Right forelimb (tissue), 1 donor: ENCODE measurements at regions not wholly inside any gene's neighbourhood (a gene's known extent, or its start where the extent isn't known, plus 50 kb on each side); places are given as distances from the start of the nearest gene placed in this dataset.
"Not testable (repeated sequence)": the region's sequence is repeated elsewhere in the genome, so short reads cannot be mapped to it uniquely, and the experiment has no call there.

Experiments used
- DNase-seq: peaks from one replicate; pipeline ENCODE4 v3.0.0-alpha.2; 2018

DNA sequence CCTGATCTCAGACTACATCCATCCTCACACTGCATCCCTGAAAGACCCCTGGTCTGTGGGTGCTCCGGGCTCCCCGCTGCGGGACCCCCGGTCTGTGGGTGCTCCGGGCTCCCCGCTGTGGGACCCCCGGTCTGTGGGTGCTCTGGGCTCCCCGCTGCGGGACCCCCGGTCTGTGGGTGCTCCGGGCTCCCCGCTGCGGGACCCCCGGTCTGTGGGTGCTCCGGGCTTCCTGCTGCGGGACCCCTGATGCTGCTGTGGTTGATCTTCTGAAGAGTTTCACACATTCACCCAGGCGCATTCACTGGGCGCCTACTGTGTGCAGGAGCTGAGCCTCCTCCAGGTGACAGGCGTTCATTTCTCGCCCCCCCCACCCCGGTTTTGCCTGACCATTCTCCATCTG lies 162.7 kb upstream of the SALL3 start:
- DNase-seq: no peak

DNA sequence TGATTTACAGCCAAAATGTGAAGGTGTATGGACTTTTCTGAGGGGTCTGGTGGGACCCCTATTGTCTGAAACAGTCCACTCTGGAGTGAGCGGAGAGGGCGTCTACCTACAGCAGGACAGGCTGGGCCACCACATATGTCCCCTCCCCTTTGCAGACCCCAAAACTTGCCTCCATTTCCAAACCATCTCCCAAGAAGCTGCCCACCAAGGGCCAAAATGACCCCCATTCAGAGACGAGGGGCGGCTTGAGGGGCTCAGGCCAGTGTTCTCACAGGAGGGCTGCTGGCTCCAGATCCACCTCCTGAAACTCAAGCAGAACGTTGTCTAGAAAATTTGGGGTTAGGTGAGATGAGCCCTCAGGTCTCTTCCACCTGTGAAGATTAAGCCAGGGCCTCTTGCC lies 161.1 kb upstream of the SALL3 start:
- no peak for DNase-seq

DNA sequence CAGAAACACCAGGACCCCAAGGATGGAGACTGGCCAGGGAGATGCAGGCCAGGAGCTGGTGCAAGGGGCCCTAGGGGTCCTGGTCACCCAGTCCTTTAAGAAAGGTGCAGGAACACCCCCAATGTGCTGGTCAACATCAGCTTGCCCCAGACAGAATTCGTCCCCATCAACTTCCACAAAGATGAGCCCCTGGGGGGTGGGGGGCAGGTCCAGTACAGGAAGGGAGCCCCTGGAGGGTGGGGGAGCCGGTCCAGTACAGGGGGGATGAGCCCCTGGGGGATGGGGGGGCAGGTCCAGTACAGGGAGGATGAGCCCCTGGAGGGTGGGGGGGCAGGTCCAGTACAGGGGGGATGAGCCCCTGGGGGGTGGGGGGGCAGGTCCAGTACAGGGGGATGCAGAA lies 160.7 kb upstream of the SALL3 start:
- DNase-seq: no peak

DNA sequence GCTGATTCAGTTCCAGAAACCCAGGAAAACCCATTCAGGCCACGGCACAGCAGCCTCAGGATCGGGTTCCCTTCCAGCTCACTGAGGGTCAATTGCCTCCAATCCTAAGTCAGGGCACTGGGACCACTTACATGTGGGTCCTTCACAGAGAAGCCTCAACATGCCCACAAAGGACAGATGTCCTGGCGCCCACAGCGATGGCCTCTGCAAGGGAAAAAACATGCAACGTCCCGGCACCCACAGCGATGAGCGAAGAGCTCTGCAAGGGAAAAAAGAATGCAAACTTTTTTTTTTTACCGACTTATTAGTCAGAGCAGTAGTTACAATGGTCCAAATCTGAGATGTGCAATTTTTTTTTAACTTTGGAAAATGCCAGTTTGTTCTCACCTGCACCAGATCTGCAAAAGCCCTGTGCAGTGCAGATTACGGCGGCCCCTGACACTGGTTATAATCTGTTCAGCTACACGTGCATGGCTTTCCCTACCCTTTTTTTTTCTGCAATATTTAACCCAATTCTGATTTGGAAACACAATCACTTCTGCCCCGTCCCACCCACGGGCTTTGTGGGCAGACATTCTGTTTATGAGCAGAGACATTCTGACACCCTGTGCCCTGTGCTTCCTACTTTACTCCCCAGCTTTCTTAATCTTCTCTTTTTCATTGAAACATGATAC lies 159.3 kb upstream of the SALL3 start:
- DNase-seq: no peak

DNA sequence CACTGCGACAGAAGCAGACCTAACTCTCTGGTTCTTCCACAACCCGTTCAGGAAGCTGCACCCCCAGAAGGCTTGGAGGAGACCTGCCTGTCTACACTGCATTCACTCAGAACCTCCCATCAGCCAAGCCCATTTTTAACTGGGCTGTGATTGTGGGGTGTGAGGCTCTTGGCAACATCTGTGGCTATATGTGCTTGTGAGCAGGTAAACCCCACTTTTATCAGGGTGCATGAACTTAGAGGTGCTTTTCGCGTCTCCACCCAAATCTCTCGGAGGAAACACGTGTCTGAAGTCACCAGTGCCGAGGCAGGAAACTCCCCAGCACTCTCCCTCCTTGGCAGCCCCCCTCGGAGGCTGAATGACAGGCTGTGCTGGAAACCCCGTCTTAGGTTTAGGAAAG lies 158.2 kb upstream of the SALL3 start:
- DNase-seq: no peak

DNA sequence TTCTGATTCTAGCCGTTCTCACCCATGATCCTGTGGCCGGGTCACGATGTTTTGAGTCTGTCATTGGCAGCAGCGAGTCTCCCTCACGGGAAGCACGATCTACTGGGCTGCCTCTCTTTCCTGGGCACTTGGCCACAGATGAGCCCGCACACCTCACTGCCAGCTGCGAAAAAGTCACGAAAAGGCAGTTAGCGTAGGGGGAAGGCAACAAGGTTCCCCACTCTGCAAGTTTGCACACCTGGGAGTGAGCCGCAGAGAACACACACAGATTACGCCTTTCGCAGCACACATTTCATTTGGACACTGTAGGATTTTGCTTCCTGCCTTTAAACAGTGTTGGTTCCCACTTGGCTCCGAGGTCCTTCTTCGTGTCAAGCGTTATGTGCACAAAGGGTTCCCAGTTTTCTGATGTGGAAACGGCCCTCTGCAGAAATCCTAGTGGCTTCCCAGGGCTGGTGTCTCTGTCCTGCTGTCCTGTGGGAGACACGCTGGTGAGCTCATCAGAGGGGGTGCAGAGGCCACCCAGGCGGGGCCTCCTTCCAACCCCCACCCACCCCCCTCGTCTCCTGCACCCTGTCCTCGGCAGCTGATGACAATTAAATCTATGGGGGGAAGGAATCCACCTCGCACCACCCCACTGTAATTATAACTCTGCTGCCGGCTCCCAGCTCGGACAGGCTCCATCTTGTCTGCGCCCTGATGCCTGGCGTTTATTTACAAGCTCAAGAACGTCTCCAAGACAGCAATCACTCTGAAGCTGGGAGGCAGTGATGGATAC lies 157.3 kb upstream of the SALL3 start:
- DNase-seq: no peak

DNA sequence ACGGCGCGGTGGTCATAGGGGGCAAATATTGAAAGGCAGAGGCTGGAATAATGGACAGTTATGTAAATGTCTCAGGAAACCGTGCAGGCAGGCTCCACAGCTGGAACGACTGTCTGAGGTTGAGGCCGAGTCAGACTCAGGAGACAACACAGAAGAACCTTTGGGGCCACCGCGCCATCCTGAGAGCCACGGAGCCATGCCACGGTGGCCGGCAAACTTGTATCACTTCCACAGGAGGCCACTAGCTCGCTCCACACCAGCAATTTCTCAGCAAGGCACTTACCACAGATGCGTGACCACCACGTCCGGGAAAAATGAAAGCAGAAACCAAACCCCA lies 156.7 kb upstream of the SALL3 start:
- no peak for DNase-seq

DNA sequence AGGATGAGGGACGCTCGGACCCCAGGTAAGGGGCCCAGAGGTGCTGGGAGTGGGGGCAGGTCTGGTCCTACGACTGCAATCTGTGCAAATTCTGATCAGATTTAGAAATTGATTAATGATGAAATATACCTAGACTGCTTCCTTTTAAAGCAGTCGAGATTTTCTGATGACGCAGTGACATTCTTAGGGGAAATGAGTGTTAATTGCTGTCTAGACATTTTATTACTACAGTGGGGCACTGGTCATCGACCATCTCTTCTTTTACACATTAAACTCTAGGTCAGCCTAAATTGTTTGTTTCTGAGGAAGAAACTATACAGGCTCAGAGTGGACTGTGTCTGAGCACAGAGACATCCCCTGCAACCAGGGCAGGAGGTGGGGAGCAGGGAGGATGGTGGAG lies 154.4 kb upstream of the SALL3 start:
- DNase-seq: no peak

DNA sequence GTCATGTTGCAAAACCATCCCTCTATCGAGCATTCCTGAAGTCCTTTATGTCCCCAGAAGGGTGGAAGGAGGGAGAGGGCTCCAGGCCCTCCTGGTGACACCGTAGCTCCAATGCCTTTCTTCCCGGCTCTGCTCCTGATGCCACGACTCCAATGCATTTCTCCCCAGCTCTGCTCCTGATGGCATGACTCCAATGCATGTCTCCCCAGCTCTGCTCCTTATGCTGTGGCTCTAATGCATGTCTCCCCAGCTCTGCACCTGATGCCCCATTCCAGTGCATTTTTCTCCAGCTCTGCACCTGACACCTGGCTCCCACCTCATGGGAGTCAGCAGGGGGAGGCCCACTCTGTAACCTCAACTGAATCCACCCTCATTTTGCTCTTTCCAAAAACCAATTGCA lies 153.0 kb upstream of the SALL3 start:
- no peak for DNase-seq

DNA sequence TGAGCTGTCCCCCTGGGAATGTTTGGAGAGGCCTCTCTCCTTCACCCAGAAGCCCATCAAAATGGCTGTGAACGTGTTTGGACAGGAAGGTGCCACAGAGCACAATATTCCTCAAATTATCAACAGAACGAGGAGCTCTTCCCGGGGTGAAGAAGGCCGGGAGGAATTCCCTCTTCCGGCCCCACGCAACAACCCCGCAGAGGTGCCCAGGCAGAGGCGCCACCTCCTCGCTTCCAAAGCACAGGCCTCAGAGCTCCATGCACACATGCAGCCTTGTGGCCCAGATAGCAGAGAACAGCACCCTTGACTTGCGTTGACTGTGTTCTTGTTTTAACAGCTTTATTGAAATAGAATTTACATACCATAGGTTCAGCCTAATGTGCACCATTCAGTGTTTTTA lies 152.5 kb upstream of the SALL3 start:
- DNase-seq: no peak

DNA sequence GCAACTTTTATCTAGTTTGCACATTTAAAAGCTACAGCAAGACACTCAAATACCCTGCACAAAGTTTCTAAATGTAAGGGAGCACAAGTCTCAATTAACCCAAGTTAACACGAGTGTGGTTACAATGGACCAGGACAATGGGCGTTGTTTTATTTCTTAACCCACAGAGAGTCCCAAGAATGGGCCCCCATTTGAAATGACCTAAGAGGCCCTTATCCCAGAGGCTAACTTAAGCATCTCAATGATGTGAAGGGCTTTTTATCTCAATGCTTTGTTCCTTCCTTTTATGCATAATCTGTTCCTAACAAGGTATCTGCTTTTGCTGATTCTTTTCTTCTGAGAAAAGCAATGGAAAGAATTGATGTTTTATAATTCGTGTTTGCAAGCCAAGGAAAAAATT lies 151.5 kb upstream of the SALL3 start:
- DNase-seq: no peak

DNA sequence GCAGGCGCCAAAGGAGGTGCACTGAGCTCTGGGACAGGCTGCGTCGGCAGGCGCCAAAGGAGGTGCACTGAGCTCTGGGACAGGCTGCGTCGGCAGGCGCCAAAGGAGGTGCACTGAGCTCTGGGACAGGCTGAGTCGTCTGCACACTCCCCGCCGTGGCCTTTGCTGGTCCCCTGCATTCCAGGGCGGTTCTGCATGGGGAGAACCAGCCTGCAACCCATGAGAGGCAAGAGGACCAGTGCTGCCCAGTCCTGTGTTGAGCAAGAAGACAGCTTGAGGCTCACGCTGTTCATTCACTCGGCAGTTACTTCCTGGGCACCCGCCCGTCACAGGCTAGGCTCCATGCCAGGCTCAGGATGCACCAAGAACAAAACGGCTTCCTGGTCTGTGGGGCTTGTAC lies 150.6 kb upstream of the SALL3 start:
- not testable (repeated sequence) for DNase-seq

DNA sequence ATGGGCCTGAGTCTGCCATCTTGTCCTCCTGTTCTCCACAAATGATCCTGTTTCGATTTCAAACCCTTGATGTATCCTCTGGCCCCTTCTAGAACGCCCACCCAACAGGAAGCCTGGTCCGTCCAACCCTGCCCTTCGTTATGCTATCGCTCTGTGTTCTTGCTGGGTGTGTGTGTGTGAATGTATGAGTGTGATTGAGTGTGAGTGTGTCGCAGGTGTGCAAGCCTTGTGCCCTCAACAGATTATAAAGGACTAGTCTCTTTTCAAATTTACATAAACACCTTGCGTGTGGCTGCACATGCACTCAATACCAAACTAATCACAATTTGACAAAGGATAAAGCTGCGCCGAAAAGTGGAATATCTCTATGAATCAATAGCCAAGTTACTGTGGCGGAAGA lies 149.5 kb upstream of the SALL3 start:
- no peak for DNase-seq

DNA sequence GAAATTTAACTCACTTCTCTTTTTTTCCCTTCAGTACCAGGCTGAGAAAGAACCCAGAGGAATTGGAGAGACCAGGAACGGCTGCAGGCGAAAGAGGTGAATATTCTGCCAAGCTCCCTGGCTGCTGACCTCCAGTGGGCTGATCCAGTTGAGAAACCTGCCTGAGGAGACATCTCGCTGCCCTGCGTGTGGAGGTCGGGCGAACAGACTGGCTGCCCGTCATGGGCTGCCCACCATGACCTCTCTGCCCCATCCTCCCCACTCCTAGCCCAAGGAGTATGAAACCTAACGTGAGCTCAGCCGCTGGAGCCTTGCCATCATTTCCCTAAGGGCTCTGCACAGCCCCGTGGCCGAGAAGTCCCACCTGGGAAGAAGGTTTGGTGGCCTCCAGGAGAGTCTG lies 148.8 kb upstream of the SALL3 start:
- DNase-seq: no peak

DNA sequence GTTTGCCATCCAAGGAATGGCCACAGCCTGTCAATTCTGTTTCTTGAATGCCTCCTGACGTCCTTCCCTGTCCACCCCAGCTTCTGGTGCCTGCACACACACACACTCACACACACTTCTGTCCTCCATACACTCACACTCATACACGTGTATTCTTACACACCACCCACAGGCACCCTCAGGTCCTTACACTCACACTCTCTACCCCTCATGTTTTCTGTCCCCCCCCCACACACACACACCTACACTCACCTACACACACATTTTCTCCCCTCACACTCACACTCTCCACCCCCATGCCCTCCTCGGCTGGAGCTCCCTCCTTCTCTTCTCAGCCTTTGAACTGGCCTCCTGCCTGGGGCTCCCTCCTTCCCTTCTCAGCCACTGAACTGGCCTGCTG lies 148.0 kb upstream of the SALL3 start:
- no peak for DNase-seq

DNA sequence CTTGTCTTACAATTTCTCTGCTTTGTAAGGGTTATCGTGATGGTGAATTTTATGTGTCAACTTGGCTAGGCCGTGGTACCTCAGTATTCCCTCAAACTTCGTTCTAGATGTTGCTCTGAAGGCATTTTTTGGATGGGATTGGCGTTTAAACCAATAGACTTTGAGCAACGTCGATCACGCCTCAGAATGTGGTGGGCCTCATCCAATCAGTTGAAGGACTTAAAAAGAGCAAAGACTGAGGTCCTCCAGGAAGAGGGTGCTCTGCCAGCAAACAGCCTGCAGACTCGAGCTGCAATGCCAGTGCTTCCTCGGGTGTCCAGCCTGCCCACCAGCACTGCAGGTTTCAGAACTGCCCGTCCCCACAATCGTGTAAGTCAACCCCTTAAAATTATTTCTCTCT lies 145.8 kb upstream of the SALL3 start:
- DNase-seq: no peak

DNA sequence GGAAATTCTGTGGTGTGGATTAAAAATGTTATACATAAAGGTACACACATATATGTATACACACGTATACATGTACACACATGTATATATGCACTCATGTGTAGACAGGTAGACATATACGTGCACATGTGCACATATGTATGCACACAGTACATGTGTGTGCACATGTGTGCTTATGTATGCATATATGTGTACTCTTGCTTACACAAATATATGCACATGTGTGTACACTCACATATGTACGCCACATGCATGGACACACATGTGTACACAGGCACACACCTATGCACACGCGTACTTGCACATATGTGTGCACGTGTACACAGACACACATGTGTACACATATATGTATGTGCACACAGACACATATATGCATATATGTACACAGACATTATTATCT lies 142.8 kb upstream of the SALL3 start:
- DNase-seq: no peak

DNA sequence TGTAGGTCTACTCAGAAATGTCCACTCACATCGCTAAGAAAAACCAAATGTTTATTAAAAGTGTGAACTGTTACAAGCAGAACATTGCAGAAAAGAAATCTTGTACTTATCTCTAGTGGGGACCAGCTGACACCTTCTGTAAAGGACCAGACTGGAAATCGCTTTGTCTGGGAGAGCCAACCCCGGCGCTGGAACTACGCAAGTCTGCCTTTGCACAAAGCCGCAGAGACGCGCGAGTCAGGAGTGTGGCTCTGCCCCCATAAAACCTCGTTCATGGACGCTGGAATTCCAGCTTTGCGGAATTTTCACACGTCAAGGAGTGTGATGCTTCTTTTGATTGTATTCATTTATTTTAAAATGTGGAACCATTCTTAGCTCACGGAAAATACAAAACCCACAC lies 141.9 kb upstream of the SALL3 start:
- no peak for DNase-seq

DNA sequence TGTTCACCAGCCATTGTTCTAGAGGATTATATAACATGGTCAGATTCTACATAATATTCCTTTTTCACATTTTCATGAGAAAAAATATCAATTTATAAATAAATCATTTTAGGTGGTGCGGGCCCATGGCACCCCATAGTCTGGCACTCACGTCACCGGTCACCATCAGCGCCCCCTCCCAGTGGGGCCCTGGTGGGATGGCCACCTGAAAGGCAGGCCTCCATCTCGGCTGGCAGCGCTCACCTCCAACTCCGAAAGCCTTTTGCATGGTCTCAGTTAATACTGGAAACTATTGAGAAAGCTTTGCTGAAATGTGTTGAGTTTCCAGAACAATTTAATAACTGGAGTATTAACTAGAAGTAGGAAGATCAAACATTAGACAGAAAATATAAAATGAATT lies 141.4 kb upstream of the SALL3 start:
- DNase-seq: no peak

DNA sequence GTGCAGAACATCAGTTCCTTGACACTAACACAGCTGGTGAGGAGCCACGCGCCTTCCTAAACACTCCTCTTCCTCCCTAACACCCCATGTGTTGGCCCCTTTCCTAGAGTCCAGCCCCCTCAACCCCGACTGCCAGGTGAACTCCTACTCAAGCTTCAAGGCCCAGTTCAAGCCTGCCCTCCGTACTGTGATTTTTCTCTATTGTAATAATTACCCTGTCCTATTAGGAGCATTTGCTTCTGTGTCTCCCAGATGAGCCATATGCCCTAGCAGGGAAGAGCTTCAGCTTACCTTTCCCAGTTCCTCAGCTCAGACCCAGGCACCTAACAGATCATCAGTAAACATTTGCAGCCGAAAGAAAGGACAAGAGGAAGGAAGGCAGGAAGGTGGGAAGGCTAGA lies 130.6 kb upstream of the SALL3 start:
- DNase-seq: no peak

DNA sequence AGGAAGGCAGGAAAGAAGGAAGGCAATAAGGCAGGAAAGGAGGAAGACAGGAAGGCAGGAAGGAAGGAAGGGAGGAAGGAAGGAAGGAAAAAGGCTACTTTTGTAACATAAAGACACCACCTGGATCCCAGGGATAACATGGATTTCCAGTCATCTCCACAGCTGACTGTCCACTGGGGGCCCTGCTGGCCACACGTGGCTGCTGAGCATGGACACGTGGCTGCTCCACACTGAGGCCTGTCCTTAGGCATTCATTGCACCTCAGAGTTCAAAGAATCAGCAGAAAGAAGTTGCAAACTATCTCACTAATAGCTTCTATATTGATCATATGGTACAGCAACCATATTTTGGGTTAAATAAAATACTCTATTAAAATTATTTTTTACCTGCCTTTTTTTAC lies 130.2 kb upstream of the SALL3 start:
- DNase-seq: no peak

DNA sequence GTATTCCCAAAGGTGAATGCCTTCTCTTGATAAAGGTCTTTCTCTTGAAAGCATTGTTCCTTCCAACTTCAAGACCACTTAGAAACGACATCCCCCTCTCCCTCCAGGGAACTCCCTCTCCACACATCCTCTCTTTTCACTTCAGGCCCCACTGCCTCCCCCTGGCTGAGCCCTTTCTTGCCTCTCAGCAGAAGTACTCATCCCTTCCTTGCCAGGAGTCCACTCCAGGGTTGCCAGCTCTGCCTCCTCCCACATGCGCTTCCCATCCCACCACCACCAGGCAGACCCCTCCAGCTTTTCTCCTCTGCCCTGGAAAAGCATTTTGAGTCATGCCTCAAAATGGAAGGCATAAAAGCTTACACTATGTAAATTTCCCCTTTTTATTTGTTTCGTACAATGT lies 126.3 kb upstream of the SALL3 start:
- no peak for DNase-seq

DNA sequence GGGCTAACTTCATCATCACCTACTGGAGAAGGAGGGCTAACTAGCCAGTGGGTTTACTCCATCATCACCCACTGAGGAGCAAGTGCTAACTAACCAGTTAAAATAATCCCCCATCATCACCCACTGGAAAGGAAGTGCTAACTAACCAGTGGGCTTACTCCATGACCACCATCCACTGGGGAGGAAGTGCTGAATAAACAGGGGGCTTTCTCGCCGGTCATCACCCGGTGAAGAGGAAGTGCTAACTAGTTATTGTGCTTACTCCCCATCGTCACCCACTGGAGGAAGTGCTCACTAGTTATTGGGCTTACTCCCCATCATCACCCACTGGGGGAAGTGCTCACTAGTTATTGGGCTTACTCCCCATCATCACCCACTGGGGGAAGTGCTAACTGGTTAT lies 124.4 kb upstream of the SALL3 start:
- no peak for DNase-seq

DNA sequence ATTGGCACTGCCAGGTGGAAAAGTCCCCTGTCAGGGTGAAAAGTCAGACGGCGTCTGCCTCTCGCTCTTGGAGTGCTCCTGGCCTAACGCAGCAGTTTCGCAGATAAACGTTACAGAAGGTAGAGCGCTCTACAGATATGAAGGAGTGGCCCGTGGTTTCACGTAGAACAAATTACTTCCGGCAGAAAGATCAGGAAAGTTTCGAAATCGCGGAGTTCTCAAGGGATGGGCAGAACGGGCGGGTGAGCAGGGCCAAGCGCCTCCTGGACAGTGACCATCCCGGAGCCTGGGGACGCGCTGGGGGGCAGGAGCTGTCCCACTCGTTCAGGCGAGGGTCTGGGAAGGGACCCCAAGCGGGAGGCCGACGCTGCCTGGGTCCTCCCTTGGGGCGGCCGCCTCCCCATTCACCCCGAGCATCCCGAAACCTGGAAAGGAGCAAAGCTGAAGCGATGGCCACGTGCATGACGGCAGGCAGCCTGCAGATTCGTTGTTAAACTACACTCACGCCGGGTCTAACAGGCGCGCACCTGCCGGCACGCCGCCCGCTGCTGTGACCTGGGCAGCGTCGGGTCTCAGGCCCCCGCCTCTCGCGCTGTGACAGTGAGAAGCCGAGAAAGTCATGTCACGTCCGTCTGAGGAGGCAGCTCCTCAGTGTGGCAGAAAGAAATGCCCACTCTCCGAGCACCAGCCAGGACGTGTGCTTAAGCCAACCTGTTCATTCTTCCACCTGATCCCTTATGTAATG lies 122.9 kb upstream of the SALL3 start:
- DNase-seq: no peak
